ENCODE measurements at regions not wholly inside any gene's neighbourhood (a gene's known extent, or its start where the extent isn't known, plus 50 kb on each side); places are given as distances from the start of the nearest gene placed in this dataset.
"Not testable (repeated sequence)": the region's sequence is repeated elsewhere in the genome, so short reads cannot be mapped to it uniquely, and the experiment has no call there.

GRCh38 chr11:71734368-71734767, 98.6 kb upstream of the DEFB108B start:
- TF ChIP-seq, protein P1, sequence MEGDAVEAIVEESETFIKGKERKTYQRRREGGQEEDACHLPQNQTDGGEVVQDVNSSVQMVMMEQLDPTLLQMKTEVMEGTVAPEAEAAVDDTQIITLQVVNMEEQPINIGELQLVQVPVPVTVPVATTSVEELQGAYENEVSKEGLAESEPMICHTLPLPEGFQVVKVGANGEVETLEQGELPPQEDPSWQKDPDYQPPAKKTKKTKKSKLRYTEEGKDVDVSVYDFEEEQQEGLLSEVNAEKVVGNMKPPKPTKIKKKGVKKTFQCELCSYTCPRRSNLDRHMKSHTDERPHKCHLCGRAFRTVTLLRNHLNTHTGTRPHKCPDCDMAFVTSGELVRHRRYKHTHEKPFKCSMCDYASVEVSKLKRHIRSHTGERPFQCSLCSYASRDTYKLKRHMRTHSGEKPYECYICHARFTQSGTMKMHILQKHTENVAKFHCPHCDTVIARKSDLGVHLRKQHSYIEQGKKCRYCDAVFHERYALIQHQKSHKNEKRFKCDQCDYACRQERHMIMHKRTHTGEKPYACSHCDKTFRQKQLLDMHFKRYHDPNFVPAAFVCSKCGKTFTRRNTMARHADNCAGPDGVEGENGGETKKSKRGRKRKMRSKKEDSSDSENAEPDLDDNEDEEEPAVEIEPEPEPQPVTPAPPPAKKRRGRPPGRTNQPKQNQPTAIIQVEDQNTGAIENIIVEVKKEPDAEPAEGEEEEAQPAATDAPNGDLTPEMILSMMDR (conservative IDR thresholded peaks at IDR 0.05), result peak; percentile 52
- TF ChIP-seq EZH2 (IDR thresholded peaks at IDR 0.05; ENCODE audit: low read depth), result not testable (repeated sequence)

Data from PC-9 (cell line).